Ovary (tissue), 3 donors: ENCODE measurements at regions not wholly inside any gene's neighbourhood (a gene's known extent, or its start where the extent isn't known, plus 50 kb on each side); places are given as distances from the start of the nearest gene placed in this dataset.

Experiments used
- CTCF ChIP-seq, 3 donors: fragments of 450-650 bp in 2 of 3; fragments of 200-600 bp in 1 of 3; IDR thresholded peaks; one replicate each; pipeline versions ENCODE4 v1.5.1 to v1.8.0; 2016 to 2022; ENCODE audit warnings: antibody characterized with exemption in 3 of 3, mild to moderate bottlenecking in 1 of 3
- POLR2A ChIP-seq: fragments of 450-650 bp; IDR thresholded peaks from one replicate; pipeline ENCODE4 v1.6.1; 2017; ENCODE audit warnings: antibody characterized with exemption, mild to moderate bottlenecking, moderate library complexity
- donor health status: DM: no; HTN: no; CAD: no.

GRCh38 chr20:17010181-17010580 is 216.7 kb upstream of the PCSK2 start:
- no peak for TF ChIP-seq CTCF (IDR thresholded peaks at IDR 0.05)
- TF ChIP-seq POLR2A: no peak
